ENCODE measurements at regions not wholly inside any gene's neighbourhood (a gene's known extent, or its start where the extent isn't known, plus 50 kb on each side); places are given as distances from the start of the nearest gene placed in this dataset.

- peaks cover 19% of the 10 kb centered on the region for H3K9me3 Mint-ChIP-seq (ENCODE audit: low read depth)
- H3K36me3 Mint-ChIP-seq (ENCODE audit: insufficient read depth) = no peaks in the 10 kb centered on the region
- DNase-seq (ENCODE audit: low spot score, unreplicated experiment) = no peak
- no peak overlapping the region for H3K27ac Mint-ChIP-seq
- no peak for TF ChIP-seq CTCF (IDR thresholded peaks at IDR 0.05; ENCODE audit: unreplicated experiment)
- no peak overlapping the region for H3K4me3 Mint-ChIP-seq (ENCODE audit: low read depth)
- H3K27me3 Mint-ChIP-seq = no peaks in the 10 kb centered on the region
- H3K4me1 Mint-ChIP-seq (ENCODE audit: low read depth) = no peaks in the 10 kb centered on the region
Observed at GRCh38 chrX:140848800-140849199, 139.2 kb downstream of the LINC00632 start.

GRCh38 chrX:140860718-140861117 lies 141.7 kb upstream of the SPANXB1 start:
- TF ChIP-seq CTCF (IDR thresholded peaks at IDR 0.05; ENCODE audit: unreplicated experiment) = no peak
- Mint-ChIP-seq H3K36me3 (ENCODE audit: insufficient read depth) (no peaks in the 10 kb centered on the region), H3K27me3 (no peaks in the 10 kb centered on the region), H3K27ac (no peak overlapping the region), H3K9me3 (ENCODE audit: low read depth) (peaks cover 25% of the 10 kb centered on the region), H3K4me1 (ENCODE audit: low read depth) (no peaks in the 10 kb centered on the region), H3K4me3 (ENCODE audit: low read depth) (no peak overlapping the region)
- DNase-seq (ENCODE audit: low spot score, unreplicated experiment) = no peak

- TF ChIP-seq CTCF (IDR thresholded peaks at IDR 0.05; ENCODE audit: unreplicated experiment) = no peak
- no peak overlapping the region for H3K4me3 Mint-ChIP-seq (ENCODE audit: low read depth)
- no peak overlapping the region for H3K27ac Mint-ChIP-seq
- peaks cover 46% of the 10 kb centered on the region for H3K9me3 Mint-ChIP-seq (ENCODE audit: low read depth)
- H3K4me1 Mint-ChIP-seq (ENCODE audit: low read depth) = no peaks in the 10 kb centered on the region
- no peaks in the 10 kb centered on the region for H3K36me3 Mint-ChIP-seq (ENCODE audit: insufficient read depth)
- no peaks in the 10 kb centered on the region for H3K27me3 Mint-ChIP-seq
- no peak for DNase-seq (ENCODE audit: low spot score, unreplicated experiment)
Observed at GRCh38 chrX:140866446-140866845, 135.9 kb upstream of the SPANXB1 start.

GRCh38 chrX:140912606-140913005 lies 89.8 kb upstream of the SPANXB1 start:
- no peak overlapping the region for H3K27ac Mint-ChIP-seq
- no peak for DNase-seq (ENCODE audit: low spot score, unreplicated experiment)
- H3K4me1 Mint-ChIP-seq (ENCODE audit: low read depth) = peaks cover 6% of the 10 kb centered on the region
- no peaks in the 10 kb centered on the region for H3K36me3 Mint-ChIP-seq (ENCODE audit: insufficient read depth)
- H3K27me3 Mint-ChIP-seq = no peaks in the 10 kb centered on the region
- no peak overlapping the region for H3K4me3 Mint-ChIP-seq (ENCODE audit: low read depth)
- H3K9me3 Mint-ChIP-seq (ENCODE audit: low read depth) = peaks cover 16% of the 10 kb centered on the region
- no peak for TF ChIP-seq CTCF (IDR thresholded peaks at IDR 0.05; ENCODE audit: unreplicated experiment)

GRCh38 chrX:140913802-140914501 lies 88.4 kb upstream of the SPANXB1 start:
- H3K27ac Mint-ChIP-seq = no peak overlapping the region
- peaks cover 26% of the 10 kb centered on the region for H3K9me3 Mint-ChIP-seq (ENCODE audit: low read depth)
- peaks cover 9% of the 10 kb centered on the region for H3K4me1 Mint-ChIP-seq (ENCODE audit: low read depth)
- no peak overlapping the region for H3K4me3 Mint-ChIP-seq (ENCODE audit: low read depth)
- no peak for DNase-seq (ENCODE audit: low spot score, unreplicated experiment)
- H3K36me3 Mint-ChIP-seq (ENCODE audit: insufficient read depth) = no peaks in the 10 kb centered on the region
- TF ChIP-seq CTCF (IDR thresholded peaks at IDR 0.05; ENCODE audit: unreplicated experiment) = no peak
- H3K27me3 Mint-ChIP-seq = no peaks in the 10 kb centered on the region
